ENCODE measurements at regions not wholly inside any gene's neighbourhood (a gene's known extent, or its start where the extent isn't known, plus 50 kb on each side); places are given as distances from the start of the nearest gene placed in this dataset.

DNA sequence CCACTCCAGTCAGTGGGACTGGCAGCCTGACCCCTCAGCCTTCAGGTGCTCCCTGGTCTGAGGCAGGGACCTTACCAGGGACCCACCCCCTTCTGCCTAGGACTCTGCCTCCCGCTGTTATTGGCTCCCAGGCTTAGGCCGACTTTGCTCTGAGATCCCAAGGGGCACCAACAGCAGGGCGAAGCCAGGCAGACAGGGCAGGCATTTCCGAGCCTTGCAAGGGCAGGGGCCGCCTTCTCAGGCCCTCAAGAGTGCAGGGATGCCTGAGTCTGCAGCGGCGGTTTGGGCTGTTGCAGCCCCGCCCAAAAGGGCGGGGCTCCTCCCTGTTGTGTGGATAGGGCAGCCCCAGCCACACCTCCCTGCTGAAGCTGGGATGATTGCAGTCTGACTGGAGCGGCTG is 644.6 kb downstream of the PRR16 start:
- TF ChIP-seq, protein P1, sequence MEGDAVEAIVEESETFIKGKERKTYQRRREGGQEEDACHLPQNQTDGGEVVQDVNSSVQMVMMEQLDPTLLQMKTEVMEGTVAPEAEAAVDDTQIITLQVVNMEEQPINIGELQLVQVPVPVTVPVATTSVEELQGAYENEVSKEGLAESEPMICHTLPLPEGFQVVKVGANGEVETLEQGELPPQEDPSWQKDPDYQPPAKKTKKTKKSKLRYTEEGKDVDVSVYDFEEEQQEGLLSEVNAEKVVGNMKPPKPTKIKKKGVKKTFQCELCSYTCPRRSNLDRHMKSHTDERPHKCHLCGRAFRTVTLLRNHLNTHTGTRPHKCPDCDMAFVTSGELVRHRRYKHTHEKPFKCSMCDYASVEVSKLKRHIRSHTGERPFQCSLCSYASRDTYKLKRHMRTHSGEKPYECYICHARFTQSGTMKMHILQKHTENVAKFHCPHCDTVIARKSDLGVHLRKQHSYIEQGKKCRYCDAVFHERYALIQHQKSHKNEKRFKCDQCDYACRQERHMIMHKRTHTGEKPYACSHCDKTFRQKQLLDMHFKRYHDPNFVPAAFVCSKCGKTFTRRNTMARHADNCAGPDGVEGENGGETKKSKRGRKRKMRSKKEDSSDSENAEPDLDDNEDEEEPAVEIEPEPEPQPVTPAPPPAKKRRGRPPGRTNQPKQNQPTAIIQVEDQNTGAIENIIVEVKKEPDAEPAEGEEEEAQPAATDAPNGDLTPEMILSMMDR (IDR thresholded peaks at IDR 0.05; ENCODE audit: low read depth, low read length) = no peak
- H3K4me3 ChIP-seq (ENCODE audit: low read depth, low read length) = no peak overlapping the region

DNA sequence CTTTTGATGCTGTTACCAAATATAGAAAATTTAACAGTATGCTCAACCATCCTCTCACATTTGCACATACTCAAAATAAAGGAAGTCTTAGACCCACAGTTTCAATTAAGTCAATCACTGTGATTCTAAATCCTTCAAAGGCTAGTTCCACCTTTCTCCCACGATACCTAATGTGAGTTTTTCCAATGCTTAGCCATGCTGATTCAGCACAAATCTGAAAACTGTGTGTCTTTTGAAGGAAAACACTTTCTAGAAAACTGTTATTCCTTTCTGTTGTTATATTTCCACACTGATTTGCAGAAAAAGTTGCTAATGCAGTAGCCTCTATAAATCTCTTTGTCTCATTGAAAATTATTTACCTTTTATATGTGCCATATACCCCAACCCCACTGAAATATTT is 645.7 kb downstream of the PRR16 start:
- H3K4me3 ChIP-seq (ENCODE audit: low read depth, low read length) = no peak overlapping the region
- TF ChIP-seq, protein P1 (IDR thresholded peaks at IDR 0.05; ENCODE audit: low read depth, low read length) = no peak

DNA sequence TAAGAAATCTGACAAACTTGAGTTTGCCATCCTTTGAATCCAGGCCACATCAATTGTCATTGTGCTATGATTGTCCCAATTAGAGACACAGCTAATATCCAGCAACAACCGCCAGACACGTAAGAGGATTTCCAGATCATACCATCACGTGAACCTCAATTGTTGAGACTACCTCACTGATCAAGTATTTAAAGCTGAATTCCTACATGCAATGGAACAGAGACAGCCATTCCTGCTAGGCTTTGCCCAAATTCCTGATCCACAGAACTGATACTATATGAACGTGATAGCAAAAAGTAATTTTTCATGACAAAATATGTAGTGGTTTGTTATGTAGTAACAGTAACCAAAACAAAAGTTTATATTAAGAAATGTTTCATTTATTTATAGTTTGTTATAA is 657.7 kb downstream of the PRR16 start:
- H3K4me3 ChIP-seq (ENCODE audit: low read depth, low read length) = no peak overlapping the region
- TF ChIP-seq, protein P1 (IDR thresholded peaks at IDR 0.05; ENCODE audit: low read depth, low read length) = no peak

GRCh38 chr5:121138495-121138907 is 674.4 kb downstream of the PRR16 start:
- TF ChIP-seq, protein P1 (IDR thresholded peaks at IDR 0.05; ENCODE audit: low read depth, low read length) = no peak
- no peak overlapping the region for H3K4me3 ChIP-seq (ENCODE audit: low read depth, low read length)

GRCh38 chr5:121138952-121139351 is 674.9 kb downstream of the PRR16 start:
- TF ChIP-seq, protein P1 (IDR thresholded peaks at IDR 0.05; ENCODE audit: low read depth, low read length) = no peak

GRCh38 chr5:121144764-121145163 is 680.7 kb downstream of the PRR16 start:
- TF ChIP-seq, protein P1 (IDR thresholded peaks at IDR 0.05; ENCODE audit: low read depth, low read length) = no peak
- no peak overlapping the region for H3K4me3 ChIP-seq (ENCODE audit: low read depth, low read length)

More at GRCh38 chr5:121138952-121139351, 674.9 kb downstream of the PRR16 start:
- no peak overlapping the region for H3K4me3 ChIP-seq (ENCODE audit: low read depth, low read length)

- no peak overlapping the region for H3K4me3 ChIP-seq (ENCODE audit: low read depth, low read length)
- TF ChIP-seq, protein P1 (IDR thresholded peaks at IDR 0.05; ENCODE audit: low read depth, low read length) = no peak
Measured at GRCh38 chr5:121151534-121151933, 687.4 kb downstream of the PRR16 start.

Measured in WI38 (cell line).